Jurkat, Clone E6-1 (cell line): ENCODE measurements at regions not wholly inside any gene's neighbourhood (a gene's known extent, or its start where the extent isn't known, plus 50 kb on each side); places are given as distances from the start of the nearest gene placed in this dataset.
"Not testable (repeated sequence)": the region's sequence is repeated elsewhere in the genome, so short reads cannot be mapped to it uniquely, and the experiment has no call there.

ENCODE experiments used
- DNase-seq: peaks from one replicate; pipeline ENCODE4 v3.0.0-alpha.2; 2011; ENCODE audit warnings: low read depth, low spot score
- H3K4me3 ChIP-seq: 2 replicates; pipeline ENCODE4 v1.5.1; 2011; ENCODE audit warnings: mild to moderate bottlenecking, low read length, control low read depth, moderate library complexity

GRCh38 chr3:192968901-192969300 lies 51.2 kb upstream of the MB21D2 start:
- DNase-seq, H3K4me3 ChIP-seq: not testable (repeated sequence)

- DNase-seq = no peak
- H3K4me3 ChIP-seq = no peak overlapping the region
These were observed 63.0 kb upstream of the MB21D2 start for GRCh38 chr3:192980632-192981031.

- H3K4me3 ChIP-seq = no peak overlapping the region
- no peak for DNase-seq
These were observed 68.7 kb upstream of the MB21D2 start for GRCh38 chr3:192986379-192986778.

- DNase-seq = no peak
These were observed 73.7 kb upstream of the MB21D2 start for GRCh38 chr3:192991356-192991755.

GRCh38 chr3:192992361-192992760 lies 74.7 kb upstream of the MB21D2 start:
- no peak overlapping the region for H3K4me3 ChIP-seq
- DNase-seq = no peak

More at GRCh38 chr3:192991356-192991755, 73.7 kb upstream of the MB21D2 start:
- H3K4me3 ChIP-seq = no peak overlapping the region

GRCh38 chr3:192993411-192993810 lies 75.8 kb upstream of the MB21D2 start:
- no peak for DNase-seq
- H3K4me3 ChIP-seq = no peak overlapping the region

- H3K4me3 ChIP-seq, DNase-seq: not testable (repeated sequence)
These were observed 83.5 kb upstream of the MB21D2 start for GRCh38 chr3:193001113-193001512.

GRCh38 chr3:193003624-193004023 lies 86.0 kb upstream of the MB21D2 start:
- H3K4me3 ChIP-seq, DNase-seq: not testable (repeated sequence)

GRCh38 chr3:193008654-193009053 lies 91.0 kb upstream of the MB21D2 start:
- no peak overlapping the region for H3K4me3 ChIP-seq
- no peak for DNase-seq

- no peak overlapping the region for H3K4me3 ChIP-seq
- DNase-seq = no peak
These were observed 92.5 kb upstream of the MB21D2 start for GRCh38 chr3:193010191-193010590.

- no peak for DNase-seq
- H3K4me3 ChIP-seq = no peak overlapping the region
These were observed 94.3 kb upstream of the MB21D2 start for GRCh38 chr3:193011958-193012357.

- no peak for DNase-seq
- H3K4me3 ChIP-seq = no peak overlapping the region
These were observed 97.2 kb upstream of the MB21D2 start for GRCh38 chr3:193014902-193015301.

GRCh38 chr3:193016437-193016901 lies 98.8 kb upstream of the MB21D2 start:
- H3K4me3 ChIP-seq = no peak overlapping the region
- no peak for DNase-seq

GRCh38 chr3:193021506-193022010 lies 103.9 kb upstream of the MB21D2 start:
- DNase-seq = no peak
- no peak overlapping the region for H3K4me3 ChIP-seq

- no peak overlapping the region for H3K4me3 ChIP-seq
- DNase-seq = peak; percentile 2
These were observed 105.6 kb upstream of the MB21D2 start for GRCh38 chr3:193023218-193023617.

- DNase-seq = no peak
- H3K4me3 ChIP-seq = no peak overlapping the region
These were observed 110.6 kb upstream of the MB21D2 start for GRCh38 chr3:193028258-193028657.

GRCh38 chr3:193029800-193030199 lies 112.1 kb upstream of the MB21D2 start:
- H3K4me3 ChIP-seq = no peak overlapping the region
- DNase-seq = no peak

- no peak for DNase-seq
- no peak overlapping the region for H3K4me3 ChIP-seq
These were observed 112.6 kb upstream of the MB21D2 start for GRCh38 chr3:193030276-193030675.

GRCh38 chr3:193031911-193032310 lies 114.3 kb upstream of the MB21D2 start:
- H3K4me3 ChIP-seq = no peak overlapping the region
- no peak for DNase-seq

- no peak for DNase-seq
- no peak overlapping the region for H3K4me3 ChIP-seq
These were observed 115.6 kb upstream of the MB21D2 start for GRCh38 chr3:193033226-193033780.

- H3K4me3 ChIP-seq, DNase-seq: not testable (repeated sequence)
These were observed 120.2 kb upstream of the MB21D2 start for GRCh38 chr3:193037828-193038227.
